DND-41 (cell line): ENCODE measurements at regions not wholly inside any gene's neighbourhood (a gene's known extent, or its start where the extent isn't known, plus 50 kb on each side); places are given as distances from the start of the nearest gene placed in this dataset.

Experiments used
- CTCF ChIP-seq: IDR thresholded peaks from 2 replicates; pipeline ENCODE4 v1.5.1; 2012; ENCODE audit warnings: borderline replicate concordance, low read length, moderate library complexity, mild to moderate bottlenecking; ENCODE audit not compliant: poor library complexity, severe bottlenecking; ENCODE audit errors: extremely low read depth
- EZH2 ChIP-seq: IDR thresholded peaks from 3 replicates; pipeline ENCODE4 v1.6.1; 2012; ENCODE audit warnings: borderline replicate concordance, low read depth, mild to moderate bottlenecking, moderate library complexity, low read length, inconsistent platforms; ENCODE audit not compliant: severe bottlenecking

- no peak for TF ChIP-seq EZH2
- TF ChIP-seq CTCF: no peak
Observed at GRCh38 chr6:139577124-139577762, 202.8 kb upstream of the CITED2 start.
